ENCODE measurements at regions not wholly inside any gene's neighbourhood (a gene's known extent, or its start where the extent isn't known, plus 50 kb on each side); places are given as distances from the start of the nearest gene placed in this dataset.

DNA sequence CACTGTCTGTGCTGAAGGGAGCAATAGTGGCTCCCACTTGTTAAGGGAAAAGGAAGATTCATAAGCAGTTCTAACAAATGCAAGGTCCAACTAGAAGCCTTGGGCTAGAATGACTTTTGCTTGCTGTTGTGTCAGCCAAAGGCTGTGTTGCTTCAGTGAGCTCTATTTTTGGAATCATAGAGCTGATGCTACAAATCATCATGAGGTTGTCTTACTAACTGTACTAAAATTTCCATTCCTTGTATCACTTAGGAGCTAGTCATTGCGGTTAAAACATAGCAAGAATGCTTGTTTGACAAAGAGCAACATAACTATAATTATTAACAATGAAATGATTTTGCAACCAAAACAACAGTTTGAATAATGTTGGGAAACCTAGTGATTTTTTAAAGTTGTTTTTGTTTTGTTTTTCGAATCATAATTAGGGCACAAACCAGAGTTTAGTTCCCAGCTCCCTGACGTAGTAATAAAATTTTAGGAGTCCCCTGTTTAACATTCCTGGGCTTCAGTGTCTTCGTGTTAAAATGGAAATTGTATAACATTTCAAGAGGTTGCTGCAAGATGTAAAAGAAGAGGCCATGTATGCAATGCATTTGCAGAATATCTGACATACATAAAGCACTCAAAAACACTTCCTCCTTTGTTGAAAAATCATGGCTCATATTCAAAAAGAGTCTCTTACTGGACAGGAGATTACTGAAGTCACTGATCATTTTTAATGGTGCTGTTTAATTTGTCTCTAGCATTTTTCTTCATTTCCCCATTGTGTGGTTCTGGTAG is 183.4 kb downstream of the MACC1 start:
- TF ChIP-seq, protein P1, sequence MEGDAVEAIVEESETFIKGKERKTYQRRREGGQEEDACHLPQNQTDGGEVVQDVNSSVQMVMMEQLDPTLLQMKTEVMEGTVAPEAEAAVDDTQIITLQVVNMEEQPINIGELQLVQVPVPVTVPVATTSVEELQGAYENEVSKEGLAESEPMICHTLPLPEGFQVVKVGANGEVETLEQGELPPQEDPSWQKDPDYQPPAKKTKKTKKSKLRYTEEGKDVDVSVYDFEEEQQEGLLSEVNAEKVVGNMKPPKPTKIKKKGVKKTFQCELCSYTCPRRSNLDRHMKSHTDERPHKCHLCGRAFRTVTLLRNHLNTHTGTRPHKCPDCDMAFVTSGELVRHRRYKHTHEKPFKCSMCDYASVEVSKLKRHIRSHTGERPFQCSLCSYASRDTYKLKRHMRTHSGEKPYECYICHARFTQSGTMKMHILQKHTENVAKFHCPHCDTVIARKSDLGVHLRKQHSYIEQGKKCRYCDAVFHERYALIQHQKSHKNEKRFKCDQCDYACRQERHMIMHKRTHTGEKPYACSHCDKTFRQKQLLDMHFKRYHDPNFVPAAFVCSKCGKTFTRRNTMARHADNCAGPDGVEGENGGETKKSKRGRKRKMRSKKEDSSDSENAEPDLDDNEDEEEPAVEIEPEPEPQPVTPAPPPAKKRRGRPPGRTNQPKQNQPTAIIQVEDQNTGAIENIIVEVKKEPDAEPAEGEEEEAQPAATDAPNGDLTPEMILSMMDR (conservative IDR thresholded peaks at IDR 0.05), result no peak
- TF ChIP-seq ZFX (IDR thresholded peaks at IDR 0.05), result no peak

Measured in C4-2B (cell line).